ENCODE measurements at regions not wholly inside any gene's neighbourhood (a gene's known extent, or its start where the extent isn't known, plus 50 kb on each side); places are given as distances from the start of the nearest gene placed in this dataset.

DNA sequence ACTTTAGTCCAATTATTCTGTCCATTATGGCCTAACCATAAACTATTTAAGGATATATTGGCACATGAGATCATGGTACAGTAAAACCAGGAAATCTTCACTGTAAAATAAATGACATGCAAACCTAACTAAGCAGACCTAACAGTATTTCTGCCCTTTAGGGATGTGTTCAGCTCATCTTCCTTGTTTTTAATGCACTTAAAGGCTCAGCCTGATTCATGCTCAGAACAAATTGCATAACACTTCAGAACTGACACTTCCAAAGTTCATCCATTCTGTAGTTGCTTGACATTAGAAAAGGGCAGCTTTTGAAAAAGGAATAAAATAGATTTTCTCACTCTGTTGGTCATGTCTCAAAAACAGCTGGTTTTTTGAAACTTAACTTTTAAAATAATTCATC, 708.5 kb downstream of the C12orf50 start:
- Histone ChIP-seq H4K91ac (ENCODE audit: insufficient read length, low read depth, low read length) (no peak overlapping the region), H3K23me2 (ENCODE audit: insufficient read length, low read depth, low read length, poor library complexity, severe bottlenecking) (no peaks in the 10 kb centered on the region), H3K79me1 (ENCODE audit: insufficient read depth, low read depth, low read length, poor library complexity, severe bottlenecking) (no peaks in the 10 kb centered on the region), H4K20me1 (ENCODE audit: control insufficient read depth, insufficient read depth, insufficient read length) (no peaks in the 10 kb centered on the region), H2BK12ac (ENCODE audit: insufficient read length, low read depth, low read length) (no peak overlapping the region), H3K9me3 (ENCODE audit: control insufficient read depth, low read depth, low read length) (no peaks in the 10 kb centered on the region), H3K27me3 (ENCODE audit: insufficient read depth, low read length) (no peaks in the 10 kb centered on the region), H3K18ac (ENCODE audit: insufficient read length, low read depth, low read length) (no peak overlapping the region), H3K14ac (ENCODE audit: insufficient read depth, low read length) (no peak overlapping the region), H3K9ac (ENCODE audit: extremely low read depth, insufficient read length, low read length) (no peak overlapping the region), H2AFZ (ENCODE audit: low read length) (no peak overlapping the region), H3K4me2 (ENCODE audit: insufficient read depth, insufficient read length, low read length) (no peak overlapping the region), H2BK120ac (ENCODE audit: low read depth, low read length, poor library complexity, severe bottlenecking) (no peak overlapping the region), H3T11ph (ENCODE audit: low read length) (no peak overlapping the region), H2BK20ac (ENCODE audit: low read depth, low read length, poor library complexity, severe bottlenecking) (no peak overlapping the region), H2AK5ac (ENCODE audit: insufficient read length, low read length) (no peak overlapping the region), H4K8ac (replicated peaks; ENCODE audit: insufficient read length, low read depth, low read length) (no peak overlapping the region), H2BK15ac (ENCODE audit: low read depth, low read length) (no peak overlapping the region), H2BK5ac (ENCODE audit: insufficient read length, low read length) (no peak overlapping the region), H3K4ac (ENCODE audit: low read depth, low read length) (no peak overlapping the region), H3K56ac (ENCODE audit: insufficient read length, low read depth, low read length) (no peak overlapping the region), H3K4me1 (ENCODE audit: insufficient read depth, low read length) (no peaks in the 10 kb centered on the region), H3K27ac (ENCODE audit: insufficient read length, low read depth, low read length) (no peak overlapping the region), H3K79me2 (ENCODE audit: insufficient read depth, low read length) (no peaks in the 10 kb centered on the region), H4K5ac (ENCODE audit: insufficient read length, low read depth, low read length) (no peak overlapping the region), H3K23ac (ENCODE audit: insufficient read length, low read depth, low read length) (no peak overlapping the region)
- H3K9me3 Mint-ChIP-seq: no peaks in the 10 kb centered on the region
- H3K27ac Mint-ChIP-seq: no peak overlapping the region
- H3K4me3 Mint-ChIP-seq: no peak overlapping the region
- H3K4me1 Mint-ChIP-seq: no peaks in the 10 kb centered on the region
- no peaks in the 10 kb centered on the region for H3K36me3 Mint-ChIP-seq (ENCODE audit: insufficient read depth in 1 of 3, low read depth in 3 of 3)
- no peaks in the 10 kb centered on the region for H3K27me3 Mint-ChIP-seq (ENCODE audit: low read depth)
- DNase-seq: no peak
- no peak for TF ChIP-seq CTCF (conservative IDR thresholded peaks at IDR 0.05)
